Nephron progenitor cell (in vitro differentiated cells): ENCODE measurements at regions not wholly inside any gene's neighbourhood (a gene's known extent, or its start where the extent isn't known, plus 50 kb on each side); places are given as distances from the start of the nearest gene placed in this dataset.
A peak's percentile ranks its signal among the peaks of the same experiment; 100 is the strongest.

Experiments used
- DNase-seq: peaks from one replicate; pipeline ENCODE4 v3.0.0; 2021
- H3K27ac Mint-ChIP-seq: 2 replicates; pipeline ENCODE4 v1.8.0; 2021; ENCODE audit warnings: mild to moderate bottlenecking, moderate library complexity, mixed read lengths
- H3K27me3 Mint-ChIP-seq: 2 replicates; pipeline ENCODE4 v1.8.0; 2021; ENCODE audit warnings: mild to moderate bottlenecking, low read depth, mixed read lengths; ENCODE audit not compliant: poor library complexity
- H3K36me3 Mint-ChIP-seq: 2 replicates; pipeline ENCODE4 v1.8.0; 2021; ENCODE audit warnings: low read depth, mixed read lengths
- H3K4me1 Mint-ChIP-seq: 2 replicates; pipeline ENCODE4 v1.8.0; 2021; ENCODE audit warnings: mixed read lengths
- H3K4me3 Mint-ChIP-seq: 2 replicates; pipeline ENCODE4 v1.8.0; 2021; ENCODE audit warnings: mild to moderate bottlenecking, moderate library complexity, mixed read lengths
- H3K9me3 Mint-ChIP-seq: 2 replicates; pipeline ENCODE4 v1.8.0; 2021; ENCODE audit warnings: mild to moderate bottlenecking, moderate library complexity, mixed read lengths
- CTCF ChIP-seq: fragments of 200-600 bp; sonication (generic); IDR thresholded peaks from 2 replicates; pipeline ENCODE4 v1.5.0; 2021; ENCODE audit warnings: antibody characterized with exemption

- H3K27ac Mint-ChIP-seq = peak overlapping the region; percentile 91
Observed at GRCh38 chr3:25009665-25010064, 418.4 kb upstream of the RARB start.

DNA sequence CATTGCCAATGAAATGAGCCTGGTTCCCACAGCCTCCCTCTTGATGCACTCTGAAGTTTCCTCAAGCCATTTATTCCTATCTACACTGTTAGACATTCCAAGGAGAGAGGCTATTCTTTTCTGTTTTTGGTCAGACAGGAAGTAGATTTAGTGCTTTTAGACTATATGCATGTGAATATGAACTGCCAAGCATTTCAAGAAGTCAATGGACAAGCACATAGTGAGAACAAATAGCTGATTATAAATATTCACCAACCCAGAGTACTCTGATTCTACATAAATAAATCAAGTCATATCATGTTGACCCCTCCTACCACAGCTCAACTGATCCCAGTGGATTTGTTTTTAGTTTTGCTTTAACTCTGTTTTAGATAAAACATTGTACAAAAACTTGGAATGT lies 412.5 kb upstream of the RARB start:
- TF ChIP-seq CTCF = no peak
- no peak for DNase-seq
- Mint-ChIP-seq H3K9me3 (no peaks in the 10 kb centered on the region), H3K27ac (no peak overlapping the region), H3K36me3 (no peaks in the 10 kb centered on the region), H3K4me1 (peaks cover 11% of the 10 kb centered on the region), H3K4me3 (no peak overlapping the region), H3K27me3 (peaks cover 16% of the 10 kb centered on the region)

More at GRCh38 chr3:25009665-25010064, 418.4 kb upstream of the RARB start:
- peaks cover 40% of the 10 kb centered on the region for H3K4me1 Mint-ChIP-seq
- no peaks in the 10 kb centered on the region for H3K36me3 Mint-ChIP-seq
- peak overlapping the region; percentile 10 for H3K4me3 Mint-ChIP-seq
- peak; percentile 2 for DNase-seq
- H3K27me3 Mint-ChIP-seq = peaks cover 6% of the 10 kb centered on the region
- no peaks in the 10 kb centered on the region for H3K9me3 Mint-ChIP-seq
- no peak for TF ChIP-seq CTCF

GRCh38 chr3:25018909-25019308 lies 409.2 kb upstream of the RARB start:
- no peaks in the 10 kb centered on the region for H3K36me3 Mint-ChIP-seq
- H3K9me3 Mint-ChIP-seq = peaks cover 8% of the 10 kb centered on the region
- H3K4me3 Mint-ChIP-seq = no peak overlapping the region
- peaks cover 13% of the 10 kb centered on the region for H3K27me3 Mint-ChIP-seq
- no peak for TF ChIP-seq CTCF
- no peaks in the 10 kb centered on the region for H3K4me1 Mint-ChIP-seq
- DNase-seq = no peak
- no peak overlapping the region for H3K27ac Mint-ChIP-seq

GRCh38 chr3:25019506-25019905 lies 408.6 kb upstream of the RARB start:
- no peak for TF ChIP-seq CTCF
- peaks cover 8% of the 10 kb centered on the region for H3K9me3 Mint-ChIP-seq
- DNase-seq = no peak
- peaks cover 11% of the 10 kb centered on the region for H3K27me3 Mint-ChIP-seq
- H3K4me3 Mint-ChIP-seq = no peak overlapping the region
- no peaks in the 10 kb centered on the region for H3K4me1 Mint-ChIP-seq
- H3K27ac Mint-ChIP-seq = no peak overlapping the region
- no peaks in the 10 kb centered on the region for H3K36me3 Mint-ChIP-seq

DNA sequence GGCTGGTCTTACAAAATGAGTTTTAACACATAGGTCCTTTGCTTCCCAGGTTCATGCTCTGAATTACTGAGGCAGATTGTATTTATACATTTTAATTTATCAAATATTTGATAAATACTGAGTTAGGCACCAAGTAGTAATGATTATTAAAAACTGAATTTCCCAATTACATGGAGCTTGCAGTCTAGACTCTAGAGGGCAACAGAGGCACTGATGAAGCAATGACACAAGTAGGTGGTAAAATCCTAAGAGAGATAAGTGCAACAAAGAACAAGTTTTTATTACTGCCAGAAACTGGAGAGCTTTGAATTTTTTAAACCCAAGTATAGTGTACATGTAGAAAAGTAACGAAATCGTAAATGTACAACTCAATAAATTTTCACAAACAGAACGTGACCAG lies 406.2 kb upstream of the RARB start:
- no peak for DNase-seq
- no peak overlapping the region for H3K27ac Mint-ChIP-seq
- TF ChIP-seq CTCF = peak; percentile 12
- H3K4me1 Mint-ChIP-seq = peaks cover 7% of the 10 kb centered on the region
- H3K36me3 Mint-ChIP-seq = no peaks in the 10 kb centered on the region
- H3K27me3 Mint-ChIP-seq = peaks cover 11% of the 10 kb centered on the region
- peaks cover 8% of the 10 kb centered on the region for H3K9me3 Mint-ChIP-seq
- no peak overlapping the region for H3K4me3 Mint-ChIP-seq

DNA sequence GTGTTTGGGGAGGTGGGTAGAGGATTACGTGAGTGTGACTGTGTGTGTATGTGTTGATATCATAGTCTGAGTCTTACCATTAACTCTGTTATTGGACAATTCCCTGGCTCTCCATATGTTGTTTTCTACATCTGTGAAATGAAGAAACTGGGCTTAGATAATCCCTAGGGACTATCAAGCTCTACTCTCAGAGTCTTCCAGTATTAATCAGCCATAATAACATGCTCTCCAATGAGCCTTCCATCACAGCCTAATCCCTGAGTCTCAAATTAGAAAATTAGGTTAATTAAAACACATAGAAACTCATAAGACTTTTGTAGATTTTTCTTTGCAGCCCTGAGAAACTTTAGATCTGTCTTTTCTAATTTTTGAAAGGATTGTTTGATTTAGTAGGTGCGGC lies 404.2 kb upstream of the RARB start:
- TF ChIP-seq CTCF = no peak
- peaks cover 8% of the 10 kb centered on the region for H3K27me3 Mint-ChIP-seq

More for the DNA sequence above, 404.2 kb upstream of the RARB start:
- Mint-ChIP-seq H3K36me3 (no peaks in the 10 kb centered on the region), H3K27ac (no peak overlapping the region), H3K4me1 (peaks cover 8% of the 10 kb centered on the region), H3K4me3 (no peak overlapping the region), H3K9me3 (peaks cover 8% of the 10 kb centered on the region)
- DNase-seq = no peak
